NK-92 treated with Interleukin-12 subunit alpha and Interleukin-12 subunit beta, amount 100 ng/mL, for 24 hours (cell line): ENCODE measurements at regions not wholly inside any gene's neighbourhood (a gene's known extent, or its start where the extent isn't known, plus 50 kb on each side); places are given as distances from the start of the nearest gene placed in this dataset.

Experiments used
- DNase-seq: peaks from one replicate; lab custom pipeline; 2025; lab: John Stamatoyannopoulos, UW

GRCh38 chr3:10738688-10739372, 77.2 kb upstream of the SLC6A11 start:
- DNase-seq = no peak

GRCh38 chr3:10740954-10741353, 75.1 kb upstream of the SLC6A11 start:
- no peak for DNase-seq

GRCh38 chr3:10741891-10742671, 73.9 kb upstream of the SLC6A11 start:
- no peak for DNase-seq

- DNase-seq = no peak
These were observed 72.5 kb upstream of the SLC6A11 start for GRCh38 chr3:10743366-10744097.

- DNase-seq = no peak
These were observed 71.9 kb upstream of the SLC6A11 start for GRCh38 chr3:10744098-10744465.

- no peak for DNase-seq
These were observed 70.6 kb upstream of the SLC6A11 start for GRCh38 chr3:10745392-10745791.

DNA sequence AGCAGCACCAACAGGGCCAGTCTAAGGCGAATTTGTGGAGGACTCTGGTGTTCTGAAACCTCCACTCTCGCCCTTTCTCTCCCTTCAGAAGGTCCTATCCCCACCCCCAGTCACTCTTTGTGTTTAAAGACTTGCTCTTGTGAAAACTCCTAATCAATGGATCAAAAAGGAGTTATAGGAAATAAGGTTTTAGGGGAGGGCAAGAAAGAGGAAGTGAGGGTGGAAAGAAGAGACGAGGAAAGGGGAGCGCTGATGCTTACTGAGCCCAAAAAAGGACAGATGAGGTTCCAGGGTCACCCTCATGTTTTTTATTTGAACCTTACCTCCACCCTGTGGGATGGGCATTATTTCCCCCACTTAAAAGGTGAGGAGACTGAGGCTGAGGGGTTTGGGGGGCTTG, 70.0 kb upstream of the SLC6A11 start:
- no peak for DNase-seq

DNA sequence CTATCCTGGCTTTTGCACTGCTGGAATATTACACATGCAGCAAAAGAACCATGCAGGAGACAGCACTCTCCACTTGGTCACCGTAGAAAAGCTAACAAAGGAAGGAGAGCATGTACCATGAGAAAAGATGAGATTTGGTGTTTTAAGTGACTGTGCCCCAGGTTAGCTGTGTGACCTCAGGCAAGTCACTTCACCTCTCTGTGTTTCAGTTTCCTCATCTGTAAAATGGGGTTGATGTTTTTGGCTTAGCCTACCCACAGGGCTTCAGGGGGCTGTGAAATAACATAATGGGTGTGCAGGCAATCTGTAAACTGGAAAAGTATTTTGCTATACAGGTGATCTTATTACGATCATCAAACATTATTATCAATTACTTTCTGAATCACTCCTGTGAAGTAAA, 69.3 kb upstream of the SLC6A11 start:
- DNase-seq = no peak

DNA sequence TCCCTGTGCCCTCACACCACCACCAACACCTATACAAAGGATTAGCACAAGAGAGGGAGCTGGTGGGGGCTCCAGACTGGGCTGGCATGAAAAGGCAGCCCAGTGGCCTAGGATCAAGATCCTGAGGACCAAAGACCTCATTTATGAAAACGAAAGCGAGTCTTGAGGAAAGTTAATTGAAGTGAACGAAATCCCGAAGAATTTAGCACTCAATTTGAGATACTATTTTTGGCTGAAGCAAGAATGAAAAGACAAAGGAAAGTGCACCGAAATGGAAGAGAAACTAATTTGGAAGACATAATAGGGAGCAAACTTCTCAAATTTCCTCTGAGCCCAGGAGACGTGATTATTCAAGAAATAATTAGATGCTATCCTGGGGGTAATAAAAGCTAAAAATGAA, 68.7 kb upstream of the SLC6A11 start:
- no peak for DNase-seq

GRCh38 chr3:10748040-10748439, 68.0 kb upstream of the SLC6A11 start:
- no peak for DNase-seq

DNA sequence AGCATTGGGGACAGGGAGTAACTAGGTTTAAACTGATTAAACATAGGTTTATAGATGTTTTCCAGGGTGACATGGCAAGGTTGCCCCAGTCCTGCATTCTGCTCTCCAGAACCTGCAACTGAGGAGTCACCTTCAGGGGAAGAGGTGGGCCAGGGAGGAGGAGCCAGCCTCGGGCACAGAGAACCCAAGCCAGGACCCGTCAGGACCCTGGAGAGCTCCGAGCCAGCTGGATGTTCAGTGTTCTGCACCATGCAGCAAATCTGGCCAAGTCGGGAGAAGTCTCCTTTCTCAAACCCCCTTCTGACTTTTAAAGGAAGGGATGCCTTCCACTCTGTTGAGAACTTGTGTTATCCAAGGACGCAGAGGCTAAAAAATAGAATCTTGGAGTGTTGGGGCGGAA, 62.1 kb upstream of the SLC6A11 start:
- no peak for DNase-seq

DNA sequence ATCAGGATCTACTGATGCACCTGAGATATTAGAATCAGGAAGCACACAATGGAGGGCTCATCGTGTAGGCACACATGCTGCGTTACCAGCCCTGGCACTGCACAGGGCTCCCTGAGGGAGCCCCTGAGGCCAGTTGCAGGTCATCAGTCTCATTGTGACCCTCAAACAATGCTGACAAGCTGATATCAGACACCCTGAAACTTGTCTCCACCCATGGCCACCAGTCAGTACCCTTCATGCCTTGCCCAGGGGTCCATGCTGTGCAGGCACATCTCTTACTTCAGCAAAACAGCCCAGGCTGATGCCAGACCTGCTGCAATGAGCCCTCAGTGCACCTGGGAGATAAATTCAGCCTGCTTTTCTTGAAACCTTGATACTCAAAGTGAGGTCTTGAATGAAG, 59.5 kb upstream of the SLC6A11 start:
- no peak for DNase-seq

- DNase-seq = peak; percentile 21
These were observed 58.8 kb upstream of the SLC6A11 start for GRCh38 chr3:10757021-10757820.

- DNase-seq = peak; percentile 11
These were observed 58.3 kb upstream of the SLC6A11 start for GRCh38 chr3:10757821-10758130.

DNA sequence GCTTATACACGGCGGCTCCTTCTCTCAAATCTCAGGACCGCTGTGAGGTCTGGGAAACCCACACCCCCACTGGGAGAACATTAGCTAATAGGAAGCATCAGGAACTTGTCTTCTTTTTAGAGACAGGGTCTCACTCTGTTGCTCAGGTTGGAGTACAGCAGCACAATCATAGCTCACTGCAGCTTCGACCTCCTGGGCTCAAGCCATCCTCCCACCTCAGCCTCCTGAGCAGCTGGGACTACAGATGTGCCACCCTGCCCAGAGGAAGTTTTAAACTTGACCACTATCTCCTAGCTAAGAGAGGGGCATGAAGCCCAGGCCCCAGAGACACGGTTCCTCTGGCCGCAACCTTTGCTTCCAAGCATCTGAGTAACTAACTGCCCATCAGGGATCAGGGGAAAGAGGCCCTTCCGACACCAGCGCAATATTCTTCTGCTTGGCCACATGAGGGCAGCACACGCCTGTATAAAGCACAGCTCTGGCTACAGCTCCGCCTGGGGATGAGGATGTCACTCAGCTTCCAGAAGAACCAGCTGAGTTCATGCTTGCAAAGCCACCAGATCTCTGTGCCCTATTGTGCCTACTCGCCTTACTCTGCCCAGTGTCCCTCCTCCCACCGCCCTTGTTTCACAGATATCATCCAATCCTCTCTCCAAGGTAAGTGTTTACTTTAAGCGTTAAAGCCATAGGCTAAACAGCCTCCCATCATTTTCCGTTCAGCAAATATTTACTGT, 57.6 kb upstream of the SLC6A11 start:
- DNase-seq = peak; percentile 17

GRCh38 chr3:10759495-10759894, 56.5 kb upstream of the SLC6A11 start:
- DNase-seq = no peak

GRCh38 chr3:10760199-10760598, 55.8 kb upstream of the SLC6A11 start:
- no peak for DNase-seq

DNA sequence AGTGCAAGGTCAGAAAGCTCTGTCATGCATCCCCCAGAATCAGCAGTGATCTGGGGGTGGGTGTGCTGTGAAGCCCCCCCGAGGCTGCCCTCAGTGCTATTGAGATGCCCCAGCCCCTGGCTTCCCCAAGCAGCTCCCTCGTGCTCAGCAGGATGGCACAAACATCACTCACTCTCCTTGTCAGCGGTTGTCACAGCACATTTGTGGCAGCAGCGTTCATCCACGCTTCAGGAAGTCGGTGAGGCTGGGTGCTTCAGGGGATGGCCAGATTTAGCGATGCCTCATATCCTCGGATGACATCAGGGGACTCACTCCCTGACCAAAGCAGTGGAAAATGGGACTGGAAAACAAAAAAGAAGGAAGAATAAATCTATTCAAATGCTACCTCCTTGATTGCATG, 54.4 kb upstream of the SLC6A11 start:
- DNase-seq = no peak

- DNase-seq = no peak
These were observed 53.9 kb upstream of the SLC6A11 start for GRCh38 chr3:10762116-10762515.

DNA sequence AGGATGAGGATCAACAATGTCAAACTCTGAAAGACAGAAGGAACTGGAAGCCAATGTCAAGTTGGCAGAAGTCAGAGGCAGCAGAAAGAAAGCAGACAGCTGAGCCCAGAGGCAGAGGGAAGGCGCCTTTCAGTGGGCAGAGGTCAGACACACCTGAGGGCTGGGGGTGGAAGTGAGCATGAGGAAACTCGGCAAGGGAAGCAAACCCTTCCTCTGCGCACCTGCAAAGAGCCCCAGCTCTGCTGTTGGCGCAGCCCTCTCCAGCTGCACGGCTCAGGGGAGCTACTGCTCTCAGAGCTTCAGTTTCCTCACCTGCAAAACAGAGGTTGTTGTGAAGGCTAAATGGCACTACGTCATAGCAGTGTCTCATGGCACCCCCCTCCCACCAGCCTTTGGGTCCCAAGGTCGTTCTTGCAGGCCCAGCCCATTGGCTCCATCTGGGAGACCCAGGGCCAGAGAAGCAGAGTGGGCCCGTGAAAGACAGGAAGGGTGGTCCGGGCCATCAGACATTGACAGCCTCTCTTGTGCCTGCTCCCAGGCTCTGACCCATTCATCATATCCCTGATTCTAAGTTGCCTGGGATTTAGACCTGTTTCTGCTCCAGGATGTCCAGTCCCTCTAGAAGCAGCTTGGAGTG, 53.3 kb upstream of the SLC6A11 start:
- DNase-seq = no peak

DNA sequence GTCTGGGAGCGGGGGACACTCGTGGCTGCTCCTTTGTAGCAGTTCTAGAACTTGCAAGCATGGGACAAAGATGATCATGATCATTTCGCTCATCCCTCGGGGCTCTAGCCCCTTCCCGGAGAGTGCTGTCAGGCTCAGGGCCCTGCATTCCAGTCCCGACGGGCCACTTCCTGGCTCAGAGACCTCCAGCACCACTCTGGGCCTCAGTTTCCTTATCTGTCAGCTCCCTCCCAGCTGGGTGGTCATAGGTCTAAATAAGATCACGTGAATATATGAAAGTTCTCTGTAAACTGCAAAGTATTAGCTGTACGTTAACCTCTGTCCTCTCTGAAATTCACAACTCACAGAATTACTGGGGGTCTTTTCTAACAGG, 52.8 kb upstream of the SLC6A11 start:
- no peak for DNase-seq
